Activated T-helper 1 cell treated with anti-CD3 and anti-CD28 coated beads, Interleukin-2, amount 50 U/mL, for 16 hours (primary cell): ENCODE measurements at regions not wholly inside any gene's neighbourhood (a gene's known extent, or its start where the extent isn't known, plus 50 kb on each side); places are given as distances from the start of the nearest gene placed in this dataset.

Experiments used
- DNase-seq, 2 donors: peaks; one replicate each; pipeline ENCODE4 v3.0.0-alpha.2; 2020; ENCODE audit warnings: low read depth in 1 of 2, low spot score in 1 of 2

- DNase-seq = no peak
These were observed 191.9 kb downstream of the URB2 start for GRCh38 chr1:229817936-229818335.

GRCh38 chr1:229819091-229819490 lies 193.0 kb downstream of the URB2 start:
- DNase-seq = no peak

DNA sequence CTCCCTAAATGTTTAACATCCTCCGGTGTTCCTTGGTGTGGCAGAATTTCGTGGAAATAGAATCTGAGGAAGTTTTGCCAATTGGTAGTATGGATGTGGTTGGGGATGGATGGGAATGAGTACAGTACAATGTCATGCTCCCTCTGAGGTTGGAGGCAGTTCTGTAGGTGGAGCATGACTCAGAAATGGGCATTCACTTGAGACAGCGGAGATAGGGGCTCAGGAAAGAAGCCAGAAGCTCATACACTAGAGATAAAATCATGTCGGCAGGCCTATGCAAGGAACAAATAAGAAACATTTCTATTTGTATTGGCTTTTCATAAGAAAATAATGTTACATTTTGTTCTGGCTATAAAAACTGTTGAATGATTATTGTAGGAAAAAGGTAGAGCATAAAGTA lies 196.0 kb downstream of the URB2 start:
- DNase-seq = no peak

GRCh38 chr1:229825042-229825441 lies 199.0 kb downstream of the URB2 start:
- no peak for DNase-seq

DNA sequence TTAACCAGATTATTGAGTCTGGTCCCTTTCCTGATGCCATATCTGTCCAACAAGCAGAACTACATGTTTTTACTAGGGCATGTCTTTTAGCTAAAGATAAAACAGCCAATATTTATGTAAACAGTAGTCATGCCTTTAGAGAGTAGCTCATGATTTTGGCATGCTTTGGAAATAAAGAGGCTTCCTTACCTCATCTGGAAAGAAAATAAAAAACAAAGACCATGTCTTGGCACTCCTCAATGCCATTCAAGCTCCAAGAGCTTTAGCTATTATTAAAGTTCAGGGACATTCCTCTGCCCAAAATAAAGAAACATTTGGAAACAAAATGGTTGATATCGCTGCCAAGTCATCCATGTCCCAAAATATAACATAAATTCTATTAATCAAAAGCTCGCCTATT lies 202.4 kb downstream of the URB2 start:
- DNase-seq = no peak

GRCh38 chr1:229832695-229833094 lies 206.6 kb downstream of the URB2 start:
- DNase-seq = no peak

- no peak for DNase-seq
These were observed 208.2 kb downstream of the URB2 start for GRCh38 chr1:229834230-229834629.

- DNase-seq = no peak
These were observed 209.2 kb downstream of the URB2 start for GRCh38 chr1:229835226-229835625.

GRCh38 chr1:229836324-229836723 lies 210.3 kb downstream of the URB2 start:
- no peak for DNase-seq

DNA sequence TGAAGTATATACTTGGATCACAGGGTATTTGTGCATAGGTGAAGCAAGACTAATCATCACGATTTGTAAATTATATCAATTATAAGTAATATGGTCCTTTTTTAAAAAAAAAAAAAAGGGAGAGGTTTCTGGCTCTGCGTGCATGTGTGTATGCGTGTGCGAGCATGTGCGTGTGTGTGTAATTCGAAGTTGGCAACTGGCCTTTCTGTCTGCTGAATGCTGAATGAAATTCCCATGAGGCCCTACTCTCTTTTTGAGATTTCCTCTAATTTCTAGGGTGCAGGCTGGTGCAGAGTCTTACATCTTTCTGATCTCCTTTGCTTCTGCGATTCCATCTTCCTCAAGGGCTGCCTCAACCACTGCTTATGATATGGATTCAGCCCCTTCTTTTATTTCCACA lies 212.2 kb downstream of the URB2 start:
- no peak for DNase-seq

DNA sequence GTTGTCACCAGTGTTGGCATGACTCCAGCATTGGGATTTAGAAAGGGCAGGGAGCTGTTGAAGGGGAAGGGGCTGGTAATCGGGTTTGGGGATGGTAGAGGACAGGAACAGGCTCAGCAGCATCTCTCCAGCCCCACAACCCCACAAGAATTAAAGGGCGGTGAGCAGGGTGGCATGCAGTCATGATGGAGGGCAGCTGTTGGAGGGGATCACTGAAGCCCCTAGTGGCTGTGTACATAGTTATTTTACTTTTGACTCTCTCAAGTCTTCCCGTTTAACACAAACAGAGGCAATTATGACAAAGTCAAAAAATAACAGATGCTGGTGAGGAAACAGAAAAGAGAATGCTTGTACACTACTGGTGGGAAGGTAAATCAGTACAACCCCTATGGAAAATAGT lies 213.8 kb downstream of the URB2 start:
- DNase-seq = no peak

DNA sequence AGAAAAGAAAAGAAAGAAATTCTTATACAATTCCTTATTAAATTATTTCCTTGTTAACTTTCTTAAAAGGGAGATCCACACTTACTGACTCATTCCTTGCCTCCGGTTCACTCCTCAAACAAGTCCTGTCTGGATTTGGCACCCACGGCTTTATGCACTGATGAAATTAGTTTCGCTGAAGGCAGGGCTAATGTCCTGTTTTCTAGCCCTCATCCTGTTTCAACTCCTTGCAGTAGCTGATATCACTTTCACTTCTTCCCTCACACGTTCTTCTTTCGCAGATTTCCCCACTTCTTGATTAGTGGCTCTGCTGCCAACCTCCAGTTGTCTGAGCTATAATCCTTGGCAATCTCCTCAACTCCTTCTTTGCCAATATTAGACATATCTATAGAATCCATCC lies 215.2 kb downstream of the URB2 start:
- no peak for DNase-seq

DNA sequence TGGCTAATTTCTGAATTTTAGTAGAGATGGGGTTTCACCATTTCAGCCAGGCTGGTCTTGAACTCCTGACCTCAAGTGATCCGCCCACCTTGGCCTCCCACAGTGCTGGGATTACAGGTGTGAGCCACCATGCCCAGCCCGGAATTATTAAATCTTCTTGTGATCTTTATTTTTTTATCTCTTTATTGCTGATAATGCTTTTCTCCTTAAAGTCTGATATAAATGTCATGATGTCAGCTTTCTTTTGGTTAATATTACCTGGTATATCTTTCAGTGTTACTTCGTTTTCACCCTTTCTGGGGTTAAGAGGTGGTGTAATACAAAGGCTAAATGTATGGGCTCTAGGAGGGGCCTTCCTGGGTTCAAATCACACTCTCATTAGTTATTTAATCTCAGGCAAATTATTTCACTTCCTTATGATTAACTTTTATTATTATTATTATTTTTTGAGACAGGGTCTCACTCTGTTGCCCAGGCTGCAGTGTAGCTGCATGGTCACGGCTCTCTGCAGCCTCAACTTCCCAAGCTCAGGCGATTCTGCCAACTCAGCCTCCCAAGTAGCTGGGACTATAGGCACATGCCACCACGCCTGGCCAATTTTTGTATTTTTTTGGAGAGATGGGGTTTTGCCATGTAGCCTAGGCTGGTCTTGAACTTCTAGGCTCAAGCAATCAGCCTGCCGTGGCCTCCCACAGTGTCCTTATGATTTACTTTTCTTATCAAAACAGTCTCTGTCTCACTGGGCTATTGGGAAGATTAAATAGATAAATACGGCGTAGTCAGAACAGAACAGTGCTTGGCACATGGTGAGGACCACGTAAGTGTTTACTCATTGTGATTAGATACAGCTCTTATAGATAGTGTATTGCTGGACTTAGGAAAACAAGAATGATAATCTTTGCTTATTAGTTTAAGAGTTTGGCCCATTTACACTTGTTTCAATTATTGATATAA lies 216.5 kb downstream of the URB2 start:
- DNase-seq = no peak

DNA sequence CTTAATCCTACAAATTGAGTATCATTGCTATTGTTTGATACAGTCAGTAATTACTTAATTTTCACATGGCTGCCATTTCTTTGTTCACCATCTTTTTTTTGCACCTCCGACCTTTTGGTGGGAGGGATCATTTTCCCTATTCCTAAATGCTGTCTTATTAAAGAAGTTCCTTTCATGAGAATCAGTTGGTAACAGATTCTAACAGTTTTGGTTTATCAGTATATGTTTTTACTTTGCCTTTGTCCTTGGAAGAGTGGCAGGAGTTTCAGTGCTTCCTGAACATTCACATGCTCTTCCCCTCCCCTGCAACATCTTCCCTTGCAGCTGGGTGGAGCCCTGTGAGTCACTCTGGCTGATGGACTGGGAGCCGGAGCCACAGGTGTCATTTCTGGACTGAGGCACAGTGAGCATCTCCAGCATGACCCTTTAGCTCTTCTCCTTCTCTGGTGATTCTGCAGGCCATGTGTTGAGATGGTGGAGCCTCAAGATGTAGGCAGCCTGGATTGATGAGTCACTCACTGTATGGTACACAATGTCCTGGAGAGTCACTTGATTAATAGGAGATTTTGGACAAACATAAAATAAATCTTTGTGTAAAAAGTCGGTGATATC lies 217.7 kb downstream of the URB2 start:
- DNase-seq = no peak

- DNase-seq = no peak
These were observed 218.6 kb downstream of the URB2 start for GRCh38 chr1:229844675-229845074.

GRCh38 chr1:229845410-229846138 lies 219.5 kb downstream of the URB2 start:
- DNase-seq = no peak

DNA sequence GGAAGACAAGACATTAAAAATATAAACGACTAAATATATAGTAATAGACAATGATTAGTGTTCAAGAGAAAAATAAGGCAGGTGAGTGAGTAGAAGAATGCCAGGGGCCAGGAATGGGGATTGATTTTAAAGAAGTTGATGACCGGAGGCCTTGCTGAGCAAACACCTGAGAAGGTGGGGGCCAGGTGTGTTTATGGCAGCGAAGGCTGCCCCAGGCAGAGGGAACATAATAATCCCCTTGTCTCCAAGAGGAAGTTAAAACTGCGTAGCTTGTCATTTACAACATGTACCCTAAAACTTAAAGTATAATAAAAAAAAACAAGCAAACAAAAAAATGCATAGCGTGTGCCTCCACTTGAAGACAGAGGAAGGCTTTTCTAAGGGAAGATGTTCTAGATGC lies 220.3 kb downstream of the URB2 start:
- no peak for DNase-seq

GRCh38 chr1:229848752-229849677 lies 218.0 kb upstream of the GALNT2 start:
- DNase-seq = no peak

- no peak for DNase-seq
These were observed 215.5 kb upstream of the GALNT2 start for GRCh38 chr1:229851511-229851910.

- DNase-seq = no peak
These were observed 213.3 kb upstream of the GALNT2 start for GRCh38 chr1:229853751-229854150.

- DNase-seq = no peak
These were observed 212.4 kb upstream of the GALNT2 start for GRCh38 chr1:229854620-229855019.
